CD4-positive, alpha-beta T cell (primary cell): ENCODE measurements at regions not wholly inside any gene's neighbourhood (a gene's known extent, or its start where the extent isn't known, plus 50 kb on each side); places are given as distances from the start of the nearest gene placed in this dataset.

Source experiments
- ATAC-seq: fragments of 200-7000 bp; cut with Tn5 transposase; one replicate; pipeline ENCODE4 v1.10.0; 2022; ENCODE audit warnings: mild to moderate bottlenecking; ENCODE audit not compliant: poor library complexity
- CTCF ChIA-PET: fragments of 350-600 bp; sonication (Branson Sonifier 250); formaldehyde crosslinking; loops from one replicate; lab custom pipeline; 2021; ENCODE audit warnings: antibody characterized with exemption, inconsistent platforms; lab: Charles Lee
- POLR2A ChIA-PET: fragments of 350-600 bp; sonication (Branson Sonifier 250); formaldehyde crosslinking; loops from one replicate; lab custom pipeline; 2021; ENCODE audit warnings: antibody characterized with exemption, inconsistent platforms; lab: Charles Lee
- DNase-seq, 14 experiments: peaks; one replicate each; pipeline ENCODE4 v3.0.0-alpha.2; 2013 to 2020; ENCODE audit warnings: mixed read lengths in 2 of 14
- H3K27ac ChIP-seq, 2 donors: one replicate each; pipeline versions ENCODE4 v1.5.1 to v1.7.0; 2013; ENCODE audit warnings: low read length in 2 of 2, low read depth in 1 of 2, mild to moderate bottlenecking in 1 of 2
- H3K27me3 ChIP-seq, 2 experiments: 1 replicate in 1 of 2; 2 replicates in 1 of 2; pipeline versions ENCODE4 v1.6.1 to v1.7.0; 2013; ENCODE audit warnings: low read length in 2 of 2, control low read depth in 1 of 2, mild to moderate bottlenecking in 1 of 2, moderate library complexity in 1 of 2; ENCODE audit not compliant: insufficient read depth in 2 of 2, control insufficient read depth in 1 of 2
- H3K36me3 ChIP-seq: one replicate; pipeline ENCODE4 v1.6.1; 2013; ENCODE audit warnings: low read length, control low read depth; ENCODE audit not compliant: insufficient read depth
- H3K4me1 ChIP-seq: one replicate; pipeline ENCODE4 v1.6.1; 2013; ENCODE audit warnings: low read length, control low read depth; ENCODE audit not compliant: insufficient read depth
- H3K4me3 ChIP-seq: one replicate; pipeline ENCODE4 v1.5.1; 2013; ENCODE audit warnings: mild to moderate bottlenecking, low read length, moderate library complexity
- H3K9me3 ChIP-seq, 2 experiments: 1 replicate in 1 of 2; 2 replicates in 1 of 2; pipeline versions ENCODE4 v1.6.1 to v1.7.0; 2013; ENCODE audit warnings: low read length in 2 of 2, mild to moderate bottlenecking in 2 of 2, control low read depth in 1 of 2, moderate library complexity in 1 of 2; ENCODE audit not compliant: control insufficient read depth in 1 of 2, insufficient read depth in 1 of 2
- H3K27ac Mint-ChIP-seq: one replicate; pipeline ENCODE4 v1.8.0; 2020; ENCODE audit warnings: mixed read lengths
- H3K27me3 Mint-ChIP-seq: one replicate; pipeline ENCODE4 v1.8.0; 2021; ENCODE audit warnings: mixed read lengths
- H3K36me3 Mint-ChIP-seq: one replicate; pipeline ENCODE4 v1.8.0; 2021; ENCODE audit warnings: low read depth, mixed read lengths
- H3K4me1 Mint-ChIP-seq: one replicate; pipeline ENCODE4 v1.8.0; 2021; ENCODE audit warnings: low read depth, mixed read lengths
- H3K4me3 Mint-ChIP-seq: one replicate; pipeline ENCODE4 v1.8.0; 2020; ENCODE audit warnings: mild to moderate bottlenecking, mixed read lengths
- H3K9me3 Mint-ChIP-seq: one replicate; pipeline ENCODE4 v1.8.0; 2020; ENCODE audit warnings: mixed read lengths
- CTCF ChIP-seq: fragments of 200-600 bp; IDR thresholded peaks from one replicate; pipeline ENCODE4 v1.8.0; 2022; ENCODE audit warnings: antibody characterized with exemption, mild to moderate bottlenecking
- intact Hi-C, 2 experiments: fragments of 100-400 bp; cut with DNase I in 1 of 2; cut with micrococcal nuclease in 1 of 2; formaldehyde crosslinking; loops; one replicate each; pipeline versions ENCODE4 v1.15.1 to v1.9.0; 2023 to 2025; cut with DNase I, micrococcal nuclease

- ChIA-PET CTCF (no interaction called here), POLR2A (no interaction called here)
- no peaks in the 10 kb centered on the region for H3K36me3 ChIP-seq
- H3K9me3 Mint-ChIP-seq, result no peaks in the 10 kb centered on the region
- no peaks in the 10 kb centered on the region for H3K36me3 Mint-ChIP-seq
- intact Hi-C loops, result no loop called here
- H3K27ac ChIP-seq, result no peak overlapping the region
- H3K4me1 ChIP-seq, result no peaks in the 10 kb centered on the region
- no peaks in the 10 kb centered on the region for H3K27me3 Mint-ChIP-seq
- DNase-seq, result no peak
- no peak for ATAC-seq
- no peak overlapping the region for H3K4me3 Mint-ChIP-seq
- TF ChIP-seq CTCF, result no peak
- no peaks in the 10 kb centered on the region for H3K4me1 Mint-ChIP-seq
- no peaks in the 10 kb centered on the region for H3K9me3 ChIP-seq
- no peak overlapping the region for H3K27ac Mint-ChIP-seq
- H3K27me3 ChIP-seq, result no peaks in the 10 kb centered on the region
- no peak overlapping the region for H3K4me3 ChIP-seq
These were observed 852.4 kb upstream of the ADAMTS5 start for GRCh38 chr21:27819299-27819698.

DNA sequence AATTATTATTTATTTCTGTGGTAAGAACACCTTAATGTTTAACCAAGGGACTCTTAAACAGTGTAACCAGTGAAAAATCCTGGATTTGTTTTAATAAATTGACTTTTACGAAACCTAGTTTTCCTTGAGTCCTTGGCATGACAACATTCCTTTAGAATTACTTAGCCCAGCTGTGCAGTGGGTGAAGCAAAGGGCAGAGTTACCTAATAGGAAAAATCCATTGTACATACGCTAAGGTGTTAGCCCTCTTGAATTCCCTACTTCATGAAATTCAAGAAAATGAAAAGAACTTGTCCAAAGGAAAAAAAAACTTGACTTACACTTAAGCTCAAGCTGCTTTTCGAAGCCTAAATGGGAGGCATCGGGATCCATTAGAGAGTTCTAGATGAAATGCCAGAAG lies 852.0 kb upstream of the ADAMTS5 start:
- Histone ChIP-seq H3K36me3 (no peaks in the 10 kb centered on the region), H3K27me3 (no peaks in the 10 kb centered on the region), H3K4me1 (no peaks in the 10 kb centered on the region), H3K27ac (no peak overlapping the region), H3K4me3 (no peak overlapping the region), H3K9me3 (peaks cover 0 to under 1% of the 10 kb centered on the region in 2 experiments)
- no peak overlapping the region for H3K4me3 Mint-ChIP-seq
- H3K36me3 Mint-ChIP-seq, result no peaks in the 10 kb centered on the region
- no peak for DNase-seq
- no peaks in the 10 kb centered on the region for H3K4me1 Mint-ChIP-seq
- no peak for ATAC-seq
- intact Hi-C loops, result no loop called here
- no peaks in the 10 kb centered on the region for H3K9me3 Mint-ChIP-seq
- H3K27me3 Mint-ChIP-seq, result no peaks in the 10 kb centered on the region
- TF ChIP-seq CTCF, result no peak
- POLR2A ChIA-PET, result no interaction called here
- CTCF ChIA-PET, result no interaction called here
- no peak overlapping the region for H3K27ac Mint-ChIP-seq

- DNase-seq (no peak), ATAC-seq (no peak)
- H3K27me3 ChIP-seq, result no peaks in the 10 kb centered on the region
- no peak overlapping the region for H3K4me3 ChIP-seq
- Mint-ChIP-seq H3K27ac (no peak overlapping the region), H3K4me1 (no peaks in the 10 kb centered on the region), H3K36me3 (no peaks in the 10 kb centered on the region), H3K4me3 (no peak overlapping the region), H3K27me3 (no peaks in the 10 kb centered on the region), H3K9me3 (no peaks in the 10 kb centered on the region)
- ChIA-PET CTCF (no interaction called here), POLR2A (interaction anchor here (0.6 kb wide), 1 partner anchor 8 kb away, joined by 3 read pairs; no protein-coding TSS in a partner anchor)
- no peaks in the 10 kb centered on the region for H3K36me3 ChIP-seq
- H3K27ac ChIP-seq, result no peak overlapping the region
- H3K9me3 ChIP-seq, result peaks cover 0 to 3% of the 10 kb centered on the region in 2 experiments
- intact Hi-C loops, result no loop called here
- TF ChIP-seq CTCF, result no peak
- no peaks in the 10 kb centered on the region for H3K4me1 ChIP-seq
These were observed 851.2 kb upstream of the ADAMTS5 start for GRCh38 chr21:27817902-27818623.
